OCI-LY1 (cell line): ENCODE measurements at regions not wholly inside any gene's neighbourhood (a gene's known extent, or its start where the extent isn't known, plus 50 kb on each side); places are given as distances from the start of the nearest gene placed in this dataset.

Experiments
- CTCF ChIP-seq: fragments of 200-600 bp; sonication (generic), shearing (Covaris generic); IDR thresholded peaks from 2 replicates; pipeline ENCODE4 v1.5.1; 2017; ENCODE audit warnings: mild to moderate bottlenecking, antibody characterized with exemption, low read length, moderate library complexity, mixed read lengths
- EZH2 ChIP-seq: fragments of 200-600 bp; sonication (generic), shearing (Covaris generic); IDR thresholded peaks from 2 replicates; pipeline ENCODE4 v1.8.0; 2017; ENCODE audit warnings: borderline replicate concordance, mixed run types, mild to moderate bottlenecking, antibody characterized with exemption, low read length, moderate library complexity, mixed read lengths

GRCh38 chr5:84642324-84642723 lies 257.6 kb upstream of the EDIL3 start:
- TF ChIP-seq CTCF (no peak), EZH2 (no peak)
